OCI-LY1 (cell line): ENCODE measurements at regions not wholly inside any gene's neighbourhood (a gene's known extent, or its start where the extent isn't known, plus 50 kb on each side); places are given as distances from the start of the nearest gene placed in this dataset.
A peak's percentile ranks its signal among the peaks of the same experiment; 100 is the strongest.

ENCODE experiments used
- H2AFZ ChIP-seq: fragments of 200-600 bp; sonication (generic), shearing (Covaris generic); 2 replicates; pipeline ENCODE4 v1.6.0; 2014; ENCODE audit warnings: antibody characterized with exemption, mild to moderate bottlenecking, low read length
- H3F3A ChIP-seq: fragments of 200-600 bp; sonication (generic), shearing (Covaris generic); 2 replicates; pipeline ENCODE4 v1.6.0; 2014; ENCODE audit warnings: mild to moderate bottlenecking, antibody characterized with exemption, low read length, moderate library complexity; ENCODE audit not compliant: insufficient read depth
- H3K27ac ChIP-seq: fragments of 200-600 bp; sonication (generic); 2 replicates; pipeline ENCODE4 v1.5.1; 2014; ENCODE audit warnings: low read length, mixed run types, mild to moderate bottlenecking, low read depth; ENCODE audit not compliant: poor library complexity, severe bottlenecking
- H3K27me3 ChIP-seq: fragments of 200-600 bp; sonication (generic); 2 replicates; pipeline ENCODE4 v1.6.0; 2014; ENCODE audit warnings: antibody characterized with exemption, mild to moderate bottlenecking, low read length, moderate library complexity; ENCODE audit not compliant: insufficient read depth
- H3K36me3 ChIP-seq: fragments of 200-600 bp; sonication (generic); 2 replicates; pipeline ENCODE4 v1.6.1; 2014; ENCODE audit warnings: mild to moderate bottlenecking, antibody characterized with exemption, low read length, moderate library complexity, mixed read lengths; ENCODE audit not compliant: insufficient read depth
- H3K4me1 ChIP-seq: fragments of 200-600 bp; sonication (generic); 2 replicates; pipeline ENCODE4 v1.5.1; 2014; ENCODE audit warnings: mild to moderate bottlenecking, low read length, moderate library complexity; ENCODE audit not compliant: insufficient read depth, severe bottlenecking
- H3K4me2 ChIP-seq: fragments of 200-600 bp; sonication (generic), shearing (Covaris generic); 2 replicates; pipeline ENCODE4 v1.6.1; 2014; ENCODE audit warnings: low read length
- H3K4me3 ChIP-seq: fragments of 200-600 bp; sonication (generic); 2 replicates; pipeline ENCODE4 v1.5.1; 2014; ENCODE audit warnings: low read length, low read depth, mild to moderate bottlenecking, mixed read lengths; ENCODE audit not compliant: poor library complexity, severe bottlenecking
- H3K79me2 ChIP-seq: fragments of 200-600 bp; shearing (Covaris generic); 2 replicates; pipeline ENCODE4 v1.6.1; 2016; ENCODE audit warnings: mixed run types, low read length, mixed read lengths; ENCODE audit not compliant: insufficient read depth
- H3K9ac ChIP-seq: fragments of 200-600 bp; sonication (generic), shearing (Covaris generic); 2 replicates; pipeline ENCODE4 v1.6.1; 2014; ENCODE audit warnings: mild to moderate bottlenecking, low read length, mixed read lengths
- H3K9me2 ChIP-seq: fragments of 200-600 bp; sonication (generic), shearing (Covaris generic); 2 replicates; pipeline ENCODE4 v1.6.1; 2014; ENCODE audit warnings: low read depth, mild to moderate bottlenecking, low read length, mixed read lengths
- H3K9me3 ChIP-seq: fragments of 200-600 bp; shearing (Covaris generic); 2 replicates; pipeline ENCODE4 v1.6.1; 2014; ENCODE audit warnings: low read length, mixed read lengths
- H4K20me1 ChIP-seq: fragments of 200-600 bp; sonication (generic), shearing (Covaris generic); 2 replicates; pipeline ENCODE4 v1.6.0; 2016; ENCODE audit warnings: mild to moderate bottlenecking, low read length; ENCODE audit not compliant: insufficient read depth
- EZH2 ChIP-seq: fragments of 200-600 bp; sonication (generic), shearing (Covaris generic); IDR thresholded peaks from 2 replicates; pipeline ENCODE4 v1.8.0; 2017; ENCODE audit warnings: borderline replicate concordance, mixed run types, mild to moderate bottlenecking, antibody characterized with exemption, low read length, moderate library complexity, mixed read lengths
- TF ChIP-seq, protein P1 (sequence below): fragments of 200-600 bp; sonication (generic), shearing (Covaris generic); IDR thresholded peaks from 2 replicates; pipeline ENCODE4 v1.5.1; 2017; ENCODE audit warnings: mild to moderate bottlenecking, antibody characterized with exemption, low read length, moderate library complexity, mixed read lengths

DNA sequence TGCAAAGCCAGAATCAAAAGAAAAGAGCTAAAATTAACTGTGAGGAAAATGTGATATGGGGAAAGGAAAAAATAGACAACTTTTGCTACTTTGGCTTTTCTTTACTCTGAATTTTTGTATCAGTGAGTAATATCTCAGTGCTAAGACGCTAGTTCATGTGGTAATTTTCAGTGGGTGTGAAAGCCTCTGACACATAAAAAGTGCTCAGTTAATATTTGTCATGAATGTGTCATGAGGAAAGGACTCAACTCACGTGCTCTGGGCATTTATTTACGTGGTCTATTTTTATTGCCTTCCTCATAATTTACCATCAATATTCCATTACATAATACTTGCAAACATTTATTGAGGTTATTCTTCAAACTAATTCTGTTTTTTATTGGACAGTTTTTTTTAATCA, 302.0 kb upstream of the TSPY4 start:
- Histone ChIP-seq H3K79me2 (no peaks in the 10 kb centered on the region), H3K4me1 (no peaks in the 10 kb centered on the region), H3K36me3 (no peaks in the 10 kb centered on the region), H3K27ac (no peak overlapping the region), H4K20me1 (no peaks in the 10 kb centered on the region), H3K9ac (no peak overlapping the region), H3K27me3 (no peaks in the 10 kb centered on the region), H3K9me2 (no peaks in the 10 kb centered on the region), H2AFZ (no peak overlapping the region), H3K4me3 (no peak overlapping the region), H3K9me3 (no peaks in the 10 kb centered on the region), H3K4me2 (no peak overlapping the region), H3F3A (no peaks in the 10 kb centered on the region)
- TF ChIP-seq, protein P1, sequence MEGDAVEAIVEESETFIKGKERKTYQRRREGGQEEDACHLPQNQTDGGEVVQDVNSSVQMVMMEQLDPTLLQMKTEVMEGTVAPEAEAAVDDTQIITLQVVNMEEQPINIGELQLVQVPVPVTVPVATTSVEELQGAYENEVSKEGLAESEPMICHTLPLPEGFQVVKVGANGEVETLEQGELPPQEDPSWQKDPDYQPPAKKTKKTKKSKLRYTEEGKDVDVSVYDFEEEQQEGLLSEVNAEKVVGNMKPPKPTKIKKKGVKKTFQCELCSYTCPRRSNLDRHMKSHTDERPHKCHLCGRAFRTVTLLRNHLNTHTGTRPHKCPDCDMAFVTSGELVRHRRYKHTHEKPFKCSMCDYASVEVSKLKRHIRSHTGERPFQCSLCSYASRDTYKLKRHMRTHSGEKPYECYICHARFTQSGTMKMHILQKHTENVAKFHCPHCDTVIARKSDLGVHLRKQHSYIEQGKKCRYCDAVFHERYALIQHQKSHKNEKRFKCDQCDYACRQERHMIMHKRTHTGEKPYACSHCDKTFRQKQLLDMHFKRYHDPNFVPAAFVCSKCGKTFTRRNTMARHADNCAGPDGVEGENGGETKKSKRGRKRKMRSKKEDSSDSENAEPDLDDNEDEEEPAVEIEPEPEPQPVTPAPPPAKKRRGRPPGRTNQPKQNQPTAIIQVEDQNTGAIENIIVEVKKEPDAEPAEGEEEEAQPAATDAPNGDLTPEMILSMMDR, result no peak

DNA sequence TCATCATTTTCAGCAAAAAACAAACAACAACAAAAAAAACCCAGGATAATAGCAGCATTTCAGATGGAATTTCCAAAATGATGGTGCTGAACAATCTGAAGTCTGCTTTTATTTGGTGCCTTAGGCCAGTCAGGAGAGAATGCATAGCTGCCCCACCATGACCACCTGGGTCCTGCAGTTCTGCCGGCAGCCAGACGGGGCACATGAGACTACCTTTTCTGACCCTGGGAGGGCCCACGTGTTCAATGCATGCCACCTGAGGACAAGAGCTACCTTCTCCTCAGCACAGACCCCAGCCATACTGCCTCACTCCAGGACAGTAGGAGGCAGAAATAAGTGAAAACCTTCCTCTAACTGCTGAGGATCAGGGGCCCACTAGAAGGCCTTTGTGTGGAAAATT, 295.8 kb upstream of the TSPY4 start:
- Histone ChIP-seq H3K4me3 (no peak overlapping the region), H3F3A (no peaks in the 10 kb centered on the region), H3K4me2 (no peak overlapping the region), H4K20me1 (no peaks in the 10 kb centered on the region), H3K27me3 (no peaks in the 10 kb centered on the region), H3K4me1 (no peaks in the 10 kb centered on the region), H2AFZ (no peak overlapping the region), H3K27ac (no peak overlapping the region), H3K9me2 (no peaks in the 10 kb centered on the region), H3K9ac (no peak overlapping the region), H3K36me3 (no peaks in the 10 kb centered on the region), H3K9me3 (no peaks in the 10 kb centered on the region), H3K79me2 (no peaks in the 10 kb centered on the region)
- TF ChIP-seq, protein P1, result peak; percentile 30; the same call in 1 of the 2 replicates
- no peak for TF ChIP-seq EZH2
